Stimulated activated CD8-positive, alpha-beta memory T cell treated with anti-CD3 and anti-CD28 coated beads, Interleukin-12 subunit alpha, Interleukin-12 subunit beta, amount 100 ng/mL, for 24 hours (primary cell): ENCODE measurements at regions not wholly inside any gene's neighbourhood (a gene's known extent, or its start where the extent isn't known, plus 50 kb on each side); places are given as distances from the start of the nearest gene placed in this dataset.
"Not testable (repeated sequence)": the region's sequence is repeated elsewhere in the genome, so short reads cannot be mapped to it uniquely, and the experiment has no call there.

Experiments
- DNase-seq: peaks from one replicate; pipeline ENCODE4 v3.0.0-alpha.2; 2020; ENCODE audit errors: extremely low read depth

DNA sequence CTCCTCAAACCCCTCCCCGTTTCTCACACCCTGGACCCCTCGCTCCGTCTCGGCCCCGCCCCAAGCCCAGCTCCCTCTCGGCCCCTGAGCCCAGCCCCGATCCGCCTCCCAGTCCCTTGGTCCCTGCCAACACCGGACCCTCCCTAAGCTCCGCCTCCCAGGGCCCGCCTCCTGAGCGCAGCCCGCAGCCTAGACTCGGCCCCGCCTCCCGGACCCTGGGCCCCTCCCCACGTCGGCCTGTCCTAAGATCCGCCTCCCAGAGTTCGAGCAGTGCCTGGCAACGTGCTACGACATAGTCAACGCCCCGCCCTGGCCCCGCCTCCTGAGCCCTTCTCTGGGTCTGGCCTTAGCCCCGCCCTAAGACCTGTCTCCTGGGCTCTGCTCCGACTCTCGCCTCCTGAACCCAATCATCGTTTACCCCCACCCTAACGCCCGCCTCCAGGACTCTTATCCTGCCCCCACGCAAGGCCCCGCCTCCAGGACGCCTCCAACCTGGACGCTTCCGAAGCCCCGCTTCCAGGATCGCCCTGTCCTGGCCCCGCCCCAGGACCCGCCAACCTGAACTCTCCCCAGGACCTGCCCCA is 53.1 kb upstream of the ROPN1B start:
- peak; percentile 96 for DNase-seq

DNA sequence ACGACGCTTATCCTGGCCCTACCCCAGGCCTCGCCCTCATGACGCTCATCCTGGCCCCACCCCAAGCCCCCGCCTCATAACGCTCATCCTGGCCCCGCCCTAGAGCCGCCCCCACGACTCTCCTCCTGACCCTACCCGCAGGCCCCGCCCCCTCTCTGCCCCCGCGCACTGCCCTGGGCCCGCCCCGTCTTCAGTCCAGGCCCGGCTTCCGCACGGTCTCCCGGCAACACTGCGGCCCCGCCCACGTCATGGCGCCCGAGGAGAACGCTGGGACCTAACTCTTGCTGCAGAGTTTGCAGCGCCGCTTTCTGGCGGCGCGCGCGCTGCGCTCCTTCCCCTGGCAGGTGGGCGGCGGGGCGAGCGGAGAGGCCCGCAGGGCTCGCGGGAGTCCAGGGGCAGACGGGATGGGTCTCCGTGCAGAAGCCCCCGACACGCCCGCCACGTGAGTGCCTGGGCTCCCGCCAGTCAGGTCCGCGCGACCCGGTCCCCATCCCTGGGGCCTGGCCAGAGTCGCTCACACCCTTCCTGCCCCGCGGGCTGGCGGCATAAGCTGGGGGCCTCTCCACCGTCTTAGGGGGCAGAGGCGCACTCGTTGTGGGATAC is 52.5 kb upstream of the ROPN1B start:
- DNase-seq, result peak; percentile 91

DNA sequence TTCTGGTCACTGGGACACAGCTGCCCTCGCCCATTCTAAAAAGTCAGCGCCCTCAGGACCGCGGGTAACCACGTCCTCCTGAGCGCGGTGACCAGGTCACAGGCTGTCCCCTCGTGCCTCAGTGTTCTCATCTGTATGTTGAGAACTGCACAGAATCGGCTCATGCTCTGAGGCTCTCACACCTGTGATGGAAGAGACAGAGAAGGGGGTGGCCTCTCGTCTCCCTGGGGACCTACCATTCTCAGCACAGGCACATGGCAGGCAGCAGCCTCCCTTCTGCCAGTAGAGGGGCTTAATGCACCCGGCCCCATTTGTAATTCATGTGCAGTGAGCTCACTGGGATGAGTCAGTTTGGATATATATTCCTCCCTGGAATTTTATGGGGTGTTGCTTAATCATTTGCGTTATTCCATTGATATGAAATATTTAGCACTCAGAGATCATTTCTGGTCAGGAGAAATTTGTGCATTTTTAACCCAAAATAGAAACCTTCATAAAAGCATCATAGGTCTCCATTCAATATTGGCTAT is 51.9 kb upstream of the ROPN1B start:
- not testable (repeated sequence) for DNase-seq

DNA sequence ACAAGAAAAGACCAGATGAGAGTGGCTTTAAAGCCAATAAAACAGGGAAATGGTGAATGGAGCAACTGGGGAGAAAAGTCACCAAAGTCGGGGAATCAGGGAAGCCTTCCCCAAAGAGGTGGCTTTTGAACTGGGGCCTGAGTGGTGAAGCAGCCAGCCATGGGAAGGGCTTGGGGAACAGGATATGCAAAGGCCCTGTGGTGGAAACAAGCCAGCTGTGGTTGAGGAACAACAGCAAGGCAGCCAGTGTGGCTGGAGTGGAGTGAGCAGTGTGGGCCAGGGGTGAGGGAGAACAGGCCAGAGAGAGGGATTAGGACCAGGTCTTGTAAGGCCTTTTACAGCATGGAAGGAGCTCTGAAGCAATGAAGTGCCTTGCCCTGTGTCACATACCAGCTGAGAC is 51.0 kb upstream of the ROPN1B start:
- DNase-seq, result not testable (repeated sequence)

DNA sequence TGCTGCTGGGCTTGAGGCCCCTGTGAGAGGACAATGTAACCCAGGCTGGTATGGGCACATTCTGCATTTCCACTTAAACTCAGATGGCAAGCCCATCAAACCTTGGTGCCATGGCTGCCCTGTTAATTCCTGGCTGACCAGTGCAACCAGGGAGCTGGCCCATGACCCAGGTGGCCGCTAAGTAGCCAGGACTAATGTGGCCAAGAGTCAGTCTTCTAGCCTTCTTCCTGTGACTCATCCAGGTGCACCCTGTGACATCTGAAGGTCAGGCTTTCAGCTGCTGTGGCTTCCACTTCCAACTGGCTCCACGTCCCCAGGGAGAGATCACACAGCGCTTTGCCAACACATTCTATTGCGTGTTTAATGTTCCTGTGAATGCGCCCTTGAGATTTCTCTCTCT is 50.5 kb upstream of the ROPN1B start:
- DNase-seq, result not testable (repeated sequence)

DNA sequence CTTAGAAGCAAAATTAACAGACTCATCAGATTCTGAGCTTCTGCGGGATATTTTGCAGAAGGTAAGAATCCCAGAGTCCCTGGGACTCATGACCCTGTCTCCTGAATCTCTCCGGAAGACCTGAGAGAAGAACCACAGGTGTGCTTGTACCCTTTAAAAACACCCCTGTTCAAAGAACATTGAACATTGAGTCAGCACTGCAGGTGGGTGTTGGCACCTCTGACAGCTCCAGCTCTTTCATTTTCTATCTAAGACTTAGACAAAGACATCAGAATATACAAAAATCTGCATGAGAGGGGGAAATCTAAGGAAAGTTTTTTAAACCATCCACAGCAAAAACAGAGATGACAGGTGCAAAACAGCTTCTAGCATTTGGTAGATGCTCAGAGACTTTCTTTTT is 50.1 kb upstream of the ROPN1B start:
- not testable (repeated sequence) for DNase-seq
